Coronary artery (tissue), 2 donors: ENCODE measurements at regions not wholly inside any gene's neighbourhood (a gene's known extent, or its start where the extent isn't known, plus 50 kb on each side); places are given as distances from the start of the nearest gene placed in this dataset.

Experiments used
- DNase-seq: peaks from one replicate; pipeline ENCODE4 v3.0.0-alpha.2; 2017; ENCODE audit warnings: low spot score
- H3K27ac ChIP-seq, 2 donors: fragments of 200-600 bp; sonication (generic); one replicate each; pipeline ENCODE4 v1.5.1; 2016 to 2019
- H3K4me3 ChIP-seq: fragments of 200-600 bp; sonication (generic); 2 replicates; pipeline ENCODE4 v1.5.1; 2016; ENCODE audit warnings: mild to moderate bottlenecking, moderate library complexity
- TF ChIP-seq, protein P1 (sequence below): fragments of 200-600 bp; sonication (generic); IDR thresholded peaks from one replicate; pipeline ENCODE4 v1.5.1; 2019; ENCODE audit warnings: antibody characterized with exemption

DNA sequence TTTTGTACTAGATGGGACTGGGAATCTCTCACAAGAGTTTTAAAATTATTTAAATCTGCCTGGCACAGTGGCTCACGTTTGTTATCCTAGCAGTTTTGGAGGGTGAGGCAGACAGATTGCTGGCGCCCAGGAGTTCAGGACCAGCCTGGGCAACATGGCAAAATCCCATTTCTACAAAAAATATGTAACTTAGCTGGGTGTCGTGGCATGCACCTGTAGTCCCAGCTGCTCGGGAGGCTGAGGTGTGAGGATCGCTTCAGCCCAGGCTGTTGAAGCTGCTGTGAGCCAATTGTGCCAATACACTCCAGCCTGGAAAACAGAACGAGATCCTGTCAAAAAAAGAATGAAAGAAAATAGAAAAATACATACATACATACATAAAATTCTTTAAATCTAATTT lies 685.7 kb upstream of the PIK3C3 start:
- DNase-seq, result no peak
- Histone ChIP-seq H3K27ac (no peak overlapping the region), H3K4me3 (no peak overlapping the region)
- TF ChIP-seq, protein P1, sequence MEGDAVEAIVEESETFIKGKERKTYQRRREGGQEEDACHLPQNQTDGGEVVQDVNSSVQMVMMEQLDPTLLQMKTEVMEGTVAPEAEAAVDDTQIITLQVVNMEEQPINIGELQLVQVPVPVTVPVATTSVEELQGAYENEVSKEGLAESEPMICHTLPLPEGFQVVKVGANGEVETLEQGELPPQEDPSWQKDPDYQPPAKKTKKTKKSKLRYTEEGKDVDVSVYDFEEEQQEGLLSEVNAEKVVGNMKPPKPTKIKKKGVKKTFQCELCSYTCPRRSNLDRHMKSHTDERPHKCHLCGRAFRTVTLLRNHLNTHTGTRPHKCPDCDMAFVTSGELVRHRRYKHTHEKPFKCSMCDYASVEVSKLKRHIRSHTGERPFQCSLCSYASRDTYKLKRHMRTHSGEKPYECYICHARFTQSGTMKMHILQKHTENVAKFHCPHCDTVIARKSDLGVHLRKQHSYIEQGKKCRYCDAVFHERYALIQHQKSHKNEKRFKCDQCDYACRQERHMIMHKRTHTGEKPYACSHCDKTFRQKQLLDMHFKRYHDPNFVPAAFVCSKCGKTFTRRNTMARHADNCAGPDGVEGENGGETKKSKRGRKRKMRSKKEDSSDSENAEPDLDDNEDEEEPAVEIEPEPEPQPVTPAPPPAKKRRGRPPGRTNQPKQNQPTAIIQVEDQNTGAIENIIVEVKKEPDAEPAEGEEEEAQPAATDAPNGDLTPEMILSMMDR, result no peak

DNA sequence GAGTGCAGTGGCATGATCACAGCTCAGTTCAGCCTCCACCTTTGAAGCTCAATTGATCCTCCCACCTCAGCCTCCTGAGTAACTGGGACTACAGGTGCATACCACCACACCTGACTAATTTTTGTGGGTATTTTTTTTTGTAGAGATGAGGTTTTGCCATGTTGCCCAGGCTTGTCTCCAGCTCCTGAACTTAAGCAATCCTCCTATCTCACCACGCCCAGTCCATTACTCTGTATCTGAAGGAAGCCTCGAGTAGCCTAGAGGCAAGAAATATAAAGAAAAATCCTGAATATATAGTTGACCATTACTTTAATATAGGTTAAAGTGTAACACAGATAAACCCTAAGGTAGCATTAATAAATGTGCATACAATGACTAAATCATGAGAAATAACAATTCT lies 686.8 kb upstream of the PIK3C3 start:
- H3K27ac ChIP-seq, result no peak overlapping the region
- H3K4me3 ChIP-seq, result no peak overlapping the region
- TF ChIP-seq, protein P1, result no peak
- no peak for DNase-seq

DNA sequence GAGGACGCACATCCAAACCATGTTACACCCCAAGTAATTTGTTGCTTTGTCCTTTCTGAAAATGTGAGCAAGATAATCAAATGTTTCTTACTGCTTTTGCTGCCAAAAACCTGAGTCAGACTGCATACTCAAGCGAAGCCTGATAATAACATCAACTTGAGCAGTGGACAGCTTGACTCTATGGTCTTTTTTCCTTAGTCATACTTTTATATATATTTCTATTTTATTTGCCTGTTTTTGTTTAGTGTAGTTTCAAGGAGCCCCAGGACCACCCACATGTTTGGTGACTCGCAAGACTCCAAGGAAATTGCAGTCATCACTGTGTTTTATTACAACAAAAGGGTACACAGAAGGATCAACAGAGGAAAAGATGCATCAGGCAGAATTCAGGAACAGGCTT lies 688.4 kb upstream of the PIK3C3 start:
- no peak for DNase-seq
- no peak overlapping the region for H3K4me3 ChIP-seq
- TF ChIP-seq, protein P1, result no peak
- H3K27ac ChIP-seq, result no peak overlapping the region

DNA sequence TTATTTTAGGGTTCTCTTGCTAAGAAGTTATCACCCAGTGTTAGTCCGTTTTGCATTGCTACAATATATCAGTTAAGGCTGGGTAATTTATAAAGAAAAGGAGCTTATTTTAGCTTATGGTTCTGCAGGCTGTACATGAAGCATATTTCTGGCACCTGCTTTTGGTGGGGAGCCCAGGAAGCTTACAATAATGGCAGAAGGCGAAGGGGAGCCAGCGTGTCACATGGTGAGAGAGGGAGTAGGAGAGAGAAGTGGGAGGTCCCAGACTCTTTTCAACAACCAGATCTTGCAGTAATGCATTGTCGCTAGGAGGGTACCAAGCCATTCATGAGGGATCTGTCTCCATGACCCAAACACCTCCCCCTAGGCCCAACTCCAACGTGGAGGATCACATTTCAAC lies 688.8 kb upstream of the PIK3C3 start:
- TF ChIP-seq, protein P1, result no peak
- Histone ChIP-seq H3K4me3 (no peak overlapping the region), H3K27ac (no peak overlapping the region)
- DNase-seq, result no peak

DNA sequence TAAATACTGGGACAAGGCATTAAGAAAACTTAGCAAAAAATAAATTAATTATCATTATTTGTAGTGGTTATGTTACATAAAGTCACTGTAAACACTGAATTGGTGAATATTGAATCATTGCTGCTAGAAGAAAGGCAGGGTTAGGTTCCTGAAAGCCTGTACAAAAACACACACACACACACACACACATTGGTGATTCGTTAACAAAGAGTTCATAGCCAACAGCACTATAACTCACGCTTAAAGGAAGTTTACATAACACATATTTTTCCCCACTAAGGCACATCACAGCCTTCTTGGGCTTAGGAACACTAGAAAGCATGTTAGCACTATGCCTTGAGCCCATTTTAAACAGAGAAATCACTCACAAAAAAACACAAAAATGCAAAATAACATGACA lies 690.0 kb upstream of the PIK3C3 start:
- TF ChIP-seq, protein P1, result no peak
- Histone ChIP-seq H3K27ac (no peak overlapping the region), H3K4me3 (no peak overlapping the region)
- no peak for DNase-seq

DNA sequence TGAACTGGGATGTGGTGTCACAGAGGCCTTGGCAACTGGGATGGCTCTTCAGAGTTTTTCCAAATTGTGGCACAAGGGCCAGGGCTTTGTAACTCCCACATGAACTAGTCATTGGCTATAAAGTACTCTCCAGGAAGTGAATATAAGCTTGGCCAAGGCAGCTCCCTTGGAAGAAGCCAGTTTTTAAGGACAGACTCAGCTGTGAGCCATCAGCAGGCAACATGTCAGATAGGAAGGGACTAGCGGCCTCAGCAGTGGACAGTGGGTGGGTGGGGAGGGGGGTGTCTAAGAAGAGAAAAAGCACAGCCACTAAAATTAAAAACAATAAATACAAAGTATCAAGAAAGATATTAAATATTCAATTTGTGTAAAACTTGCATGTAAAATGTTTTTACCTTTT lies 691.1 kb upstream of the PIK3C3 start:
- TF ChIP-seq, protein P1, result no peak

DNA sequence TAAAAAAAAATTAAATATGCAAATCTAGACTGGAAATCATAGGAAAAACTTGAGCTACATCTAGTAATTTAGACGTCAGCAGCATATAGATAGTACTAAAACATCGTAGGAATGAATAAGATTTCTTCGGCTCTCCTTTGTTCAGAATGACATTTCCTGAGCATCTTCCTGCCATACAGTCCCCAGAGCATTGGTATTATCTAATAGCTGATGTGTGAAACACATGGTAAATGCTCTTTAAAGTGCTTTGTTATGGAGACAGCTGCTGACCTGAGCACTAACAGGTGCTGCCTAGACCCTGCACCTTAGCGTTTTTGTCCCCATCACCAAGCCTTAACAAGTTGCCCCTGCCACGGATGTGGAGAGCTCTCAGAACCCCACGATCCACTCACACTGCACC lies 692.3 kb upstream of the PIK3C3 start:
- no peak for DNase-seq
- Histone ChIP-seq H3K4me3 (no peak overlapping the region), H3K27ac (no peak overlapping the region)
- TF ChIP-seq, protein P1, result no peak

More for the DNA sequence above, 691.1 kb upstream of the PIK3C3 start:
- H3K4me3 ChIP-seq, result no peak overlapping the region
- DNase-seq, result no peak
- H3K27ac ChIP-seq, result no peak overlapping the region
